ENCODE measurements at regions not wholly inside any gene's neighbourhood (a gene's known extent, or its start where the extent isn't known, plus 50 kb on each side); places are given as distances from the start of the nearest gene placed in this dataset.

- Mint-ChIP-seq H3K36me3 (ENCODE audit: insufficient read depth, unreplicated experiment) (no peaks in the 10 kb centered on the region), H3K4me3 (ENCODE audit: low read depth, unreplicated experiment) (no peak overlapping the region), H3K4me1 (ENCODE audit: low read depth, unreplicated experiment) (no peaks in the 10 kb centered on the region), H3K9me3 (ENCODE audit: low read depth, unreplicated experiment) (peaks cover 5% of the 10 kb centered on the region), H3K27ac (ENCODE audit: unreplicated experiment) (no peak overlapping the region), H3K27me3 (ENCODE audit: unreplicated experiment) (peaks cover 57% of the 10 kb centered on the region)
- BruUV-seq (replicated peaks): no TSS peak
- TF ChIP-seq CTCF (IDR thresholded peaks at IDR 0.05; ENCODE audit: unreplicated experiment): no peak
- intact Hi-C loops (cut with micrococcal nuclease; ENCODE audit: unreplicated experiment): no loop called here
- DNase-seq: no peak
- CTCF ChIA-PET: no interaction called here
Observed at GRCh38 chr16:55179852-55180585, 144.0 kb upstream of the IRX6 start.

- no peak for TF ChIP-seq CTCF (IDR thresholded peaks at IDR 0.05; ENCODE audit: unreplicated experiment)
- H3K9me3 Mint-ChIP-seq (ENCODE audit: low read depth, unreplicated experiment): peaks cover 3% of the 10 kb centered on the region
- no peaks in the 10 kb centered on the region for H3K36me3 Mint-ChIP-seq (ENCODE audit: insufficient read depth, unreplicated experiment)
- no peaks in the 10 kb centered on the region for H3K4me1 Mint-ChIP-seq (ENCODE audit: low read depth, unreplicated experiment)
- peaks cover 38% of the 10 kb centered on the region for H3K27me3 Mint-ChIP-seq (ENCODE audit: unreplicated experiment)
- DNase-seq: no peak
- CTCF ChIA-PET: no interaction called here
- intact Hi-C loops (cut with micrococcal nuclease; ENCODE audit: unreplicated experiment): no loop called here
- H3K4me3 Mint-ChIP-seq (ENCODE audit: low read depth, unreplicated experiment): no peak overlapping the region
- no peak overlapping the region for H3K27ac Mint-ChIP-seq (ENCODE audit: unreplicated experiment)
- no TSS peak for BruUV-seq (replicated peaks)
Observed at GRCh38 chr16:55184052-55184451, 140.0 kb upstream of the IRX6 start.

- BruUV-seq (replicated peaks): no TSS peak
- peaks cover 3% of the 10 kb centered on the region for H3K9me3 Mint-ChIP-seq (ENCODE audit: low read depth, unreplicated experiment)
- CTCF ChIA-PET: no interaction called here
Observed at GRCh38 chr16:55184619-55185018, 139.4 kb upstream of the IRX6 start.

GRCh38 chr16:55189224-55189623 lies 134.8 kb upstream of the IRX6 start:
- H3K27me3 Mint-ChIP-seq (ENCODE audit: unreplicated experiment): peaks cover 22% of the 10 kb centered on the region
- H3K27ac Mint-ChIP-seq (ENCODE audit: unreplicated experiment): no peak overlapping the region
- no TSS peak for BruUV-seq (replicated peaks)
- no peak for TF ChIP-seq CTCF (IDR thresholded peaks at IDR 0.05; ENCODE audit: unreplicated experiment)
- no peak overlapping the region for H3K4me3 Mint-ChIP-seq (ENCODE audit: low read depth, unreplicated experiment)
- peaks cover 3% of the 10 kb centered on the region for H3K9me3 Mint-ChIP-seq (ENCODE audit: low read depth, unreplicated experiment)
- H3K4me1 Mint-ChIP-seq (ENCODE audit: low read depth, unreplicated experiment): no peaks in the 10 kb centered on the region
- H3K36me3 Mint-ChIP-seq (ENCODE audit: insufficient read depth, unreplicated experiment): no peaks in the 10 kb centered on the region
- CTCF ChIA-PET: no interaction called here
- intact Hi-C loops (cut with micrococcal nuclease; ENCODE audit: unreplicated experiment): no loop called here
- DNase-seq: no peak

More at GRCh38 chr16:55184619-55185018, 139.4 kb upstream of the IRX6 start:
- no peak overlapping the region for H3K4me3 Mint-ChIP-seq (ENCODE audit: low read depth, unreplicated experiment)
- H3K4me1 Mint-ChIP-seq (ENCODE audit: low read depth, unreplicated experiment): no peaks in the 10 kb centered on the region
- TF ChIP-seq CTCF (IDR thresholded peaks at IDR 0.05; ENCODE audit: unreplicated experiment): no peak
- no peaks in the 10 kb centered on the region for H3K36me3 Mint-ChIP-seq (ENCODE audit: insufficient read depth, unreplicated experiment)
- no peak overlapping the region for H3K27ac Mint-ChIP-seq (ENCODE audit: unreplicated experiment)
- intact Hi-C loops (cut with micrococcal nuclease; ENCODE audit: unreplicated experiment): no loop called here
- H3K27me3 Mint-ChIP-seq (ENCODE audit: unreplicated experiment): peaks cover 38% of the 10 kb centered on the region
- DNase-seq: no peak
